SK-N-MC (cell line): ENCODE measurements at regions not wholly inside any gene's neighbourhood (a gene's known extent, or its start where the extent isn't known, plus 50 kb on each side); places are given as distances from the start of the nearest gene placed in this dataset.

Source experiments
- EZH2 ChIP-seq: fragments of 200-600 bp; sonication (generic); IDR thresholded peaks from one replicate; pipeline ENCODE4 v1.6.1; 2017; ENCODE audit warnings: antibody characterized with exemption
- FOXP2 ChIP-seq: optimal IDR thresholded peaks from 2 replicates; pipeline ENCODE3; 2011; ENCODE audit warnings: mild to moderate bottlenecking, moderate library complexity; ENCODE audit not compliant: insufficient read depth; ENCODE audit errors: extremely low read length, control extremely low read depth
- POLR2AphosphoS5 ChIP-seq: IDR thresholded peaks from 2 replicates; pipeline ENCODE4 v1.6.1; 2012; ENCODE audit warnings: mild to moderate bottlenecking, low read depth, low read length, borderline replicate concordance

- TF ChIP-seq POLR2AphosphoS5 (no peak), EZH2 (no peak), FOXP2 (no peak)
Measured at GRCh38 chr19:30222428-30222873, 149.7 kb upstream of the ZNF536 start.
